DMS114 treated with DMSO at 0.1 percent for 48 hours (cell line): ENCODE measurements at regions not wholly inside any gene's neighbourhood (a gene's known extent, or its start where the extent isn't known, plus 50 kb on each side); places are given as distances from the start of the nearest gene placed in this dataset.

Experiments used
- DNase-seq: peaks from one replicate; lab custom pipeline; 2025; ENCODE audit not compliant: unreplicated experiment; lab: John Stamatoyannopoulos, UW

- no peak for DNase-seq
Measured at GRCh38 chr3:69536306-69537020, 150.6 kb upstream of the FRMD4B start.

- no peak for DNase-seq
Measured at GRCh38 chr3:69535613-69536012, 149.7 kb upstream of the FRMD4B start.

GRCh38 chr3:69532547-69533224 is 146.8 kb upstream of the FRMD4B start:
- no peak for DNase-seq

GRCh38 chr3:69531576-69532546 is 146.0 kb upstream of the FRMD4B start:
- DNase-seq, result no peak

GRCh38 chr3:69530554-69530953 is 144.7 kb upstream of the FRMD4B start:
- DNase-seq, result no peak

- DNase-seq, result no peak
Measured at GRCh38 chr3:69527498-69527897, 141.6 kb upstream of the FRMD4B start.

GRCh38 chr3:69524816-69525215 is 138.9 kb upstream of the FRMD4B start:
- DNase-seq, result no peak

- DNase-seq, result no peak
Measured at GRCh38 chr3:69521286-69521685, 135.4 kb upstream of the FRMD4B start.

GRCh38 chr3:69511361-69511760 is 125.5 kb upstream of the FRMD4B start:
- no peak for DNase-seq

GRCh38 chr3:69510481-69511030 is 124.7 kb upstream of the FRMD4B start:
- no peak for DNase-seq

- no peak for DNase-seq
Measured at GRCh38 chr3:69509288-69509687, 123.4 kb upstream of the FRMD4B start.

GRCh38 chr3:69505770-69506407 is 120.0 kb upstream of the FRMD4B start:
- no peak for DNase-seq

- DNase-seq, result no peak
Measured at GRCh38 chr3:69504232-69504631, 118.3 kb upstream of the FRMD4B start.

GRCh38 chr3:69500604-69501003 is 114.7 kb upstream of the FRMD4B start:
- DNase-seq, result no peak

- no peak for DNase-seq
Measured at GRCh38 chr3:69499899-69500421, 114.1 kb upstream of the FRMD4B start.

GRCh38 chr3:69499422-69499821 is 113.5 kb upstream of the FRMD4B start:
- DNase-seq, result no peak

- no peak for DNase-seq
Measured at GRCh38 chr3:69496856-69497255, 111.0 kb upstream of the FRMD4B start.

- no peak for DNase-seq
Measured at GRCh38 chr3:69494185-69494584, 108.3 kb upstream of the FRMD4B start.

- DNase-seq, result no peak
Measured at GRCh38 chr3:69493157-69493556, 107.3 kb upstream of the FRMD4B start.

- DNase-seq, result no peak
Measured at GRCh38 chr3:69491975-69492374, 106.1 kb upstream of the FRMD4B start.

- no peak for DNase-seq
Measured at GRCh38 chr3:69490971-69491370, 105.1 kb upstream of the FRMD4B start.
